ENCODE measurements at regions not wholly inside any gene's neighbourhood (a gene's known extent, or its start where the extent isn't known, plus 50 kb on each side); places are given as distances from the start of the nearest gene placed in this dataset.

GRCh38 chr3:24773798-24774197 lies 279.1 kb upstream of the THRB start:
- peak; percentile 72 for DNase-seq

DNA sequence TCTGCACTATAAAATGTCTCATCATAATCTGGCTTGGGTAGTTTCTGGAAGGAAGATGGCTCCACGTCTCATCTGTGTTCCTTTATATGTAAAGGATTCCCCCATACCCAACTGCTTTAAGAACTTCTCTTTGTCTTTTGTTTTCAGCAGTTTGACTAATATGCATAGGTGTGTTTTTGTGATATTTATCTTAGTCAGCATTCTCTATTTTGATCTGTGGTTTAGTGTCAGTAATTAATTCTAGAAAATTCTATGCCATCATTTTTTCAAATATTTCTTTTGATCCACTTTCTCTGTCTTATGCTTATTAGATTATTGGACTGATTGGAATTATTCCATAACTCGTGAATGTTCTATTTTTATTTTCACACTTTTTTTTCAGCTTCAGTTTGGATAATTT lies 286.3 kb upstream of the THRB start:
- no peak for DNase-seq

GRCh38 chr3:24781454-24781853 lies 286.8 kb upstream of the THRB start:
- DNase-seq = no peak

DNA sequence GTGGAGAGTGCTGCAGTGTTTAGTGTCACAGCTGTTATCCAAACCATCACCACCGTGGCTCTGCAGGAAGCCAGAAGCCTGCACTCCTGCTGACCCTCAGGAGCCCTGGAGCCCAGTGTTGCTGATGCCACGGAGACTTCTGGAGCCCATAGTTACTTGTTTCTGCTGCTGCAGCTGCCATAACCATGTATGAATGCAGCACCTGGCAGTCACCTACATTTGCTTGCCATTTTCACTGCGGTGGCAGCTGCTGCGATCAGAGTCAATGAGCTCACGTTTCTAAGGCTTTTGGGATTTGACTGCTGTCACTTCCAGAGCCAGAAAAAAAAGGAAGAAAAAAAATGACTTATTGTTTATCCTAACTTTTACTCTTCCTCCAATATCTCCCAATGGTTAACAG lies 299.2 kb upstream of the THRB start:
- no peak for DNase-seq

DNA sequence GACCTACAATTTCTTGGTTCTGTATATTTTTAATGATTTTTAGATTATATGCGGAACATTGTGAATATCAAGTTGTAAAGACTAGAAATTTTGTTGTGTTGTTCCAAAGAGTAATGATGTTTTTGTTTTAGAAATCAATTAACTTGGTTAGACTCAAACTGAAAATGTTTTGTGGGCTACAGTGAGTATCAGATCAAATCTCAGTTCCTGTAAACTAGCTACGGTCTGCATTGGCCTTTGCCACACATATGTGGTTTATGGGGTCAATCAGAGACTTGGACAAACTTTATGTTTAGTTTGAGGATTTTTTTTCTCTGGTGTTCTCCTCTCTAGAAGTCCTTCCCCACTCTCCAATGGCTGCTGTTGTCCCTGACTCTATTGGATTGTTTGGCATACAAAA lies 308.0 kb upstream of the THRB start:
- no peak for DNase-seq

GRCh38 chr3:24804095-24804494 lies 309.4 kb upstream of the THRB start:
- DNase-seq = no peak

- peak; percentile 3 for DNase-seq
Observed at GRCh38 chr3:24810881-24811280, 316.2 kb upstream of the THRB start.

GRCh38 chr3:24812116-24812515 lies 317.5 kb upstream of the THRB start:
- DNase-seq = no peak

DNA sequence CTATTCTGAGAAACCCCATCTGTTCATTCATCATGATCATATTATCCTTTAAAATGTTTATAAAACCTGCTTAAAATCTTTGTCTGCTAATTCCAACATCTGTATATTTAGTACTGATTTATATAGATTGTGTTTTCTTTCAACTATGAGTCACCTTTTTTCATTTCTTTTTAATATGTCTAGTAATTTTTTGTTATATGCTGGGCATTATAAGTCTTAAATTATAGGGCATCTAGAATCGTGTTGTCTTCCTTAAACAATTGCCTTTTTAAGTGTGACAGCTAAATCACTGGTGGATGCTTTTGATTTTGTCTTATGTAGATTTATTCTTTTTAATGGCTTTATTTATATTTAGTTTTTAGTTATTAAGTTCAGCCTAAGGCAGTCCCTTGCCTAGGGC lies 323.4 kb upstream of the THRB start:
- DNase-seq = no peak

- DNase-seq = no peak
Observed at GRCh38 chr3:24828011-24828410, 333.4 kb upstream of the THRB start.

DNA sequence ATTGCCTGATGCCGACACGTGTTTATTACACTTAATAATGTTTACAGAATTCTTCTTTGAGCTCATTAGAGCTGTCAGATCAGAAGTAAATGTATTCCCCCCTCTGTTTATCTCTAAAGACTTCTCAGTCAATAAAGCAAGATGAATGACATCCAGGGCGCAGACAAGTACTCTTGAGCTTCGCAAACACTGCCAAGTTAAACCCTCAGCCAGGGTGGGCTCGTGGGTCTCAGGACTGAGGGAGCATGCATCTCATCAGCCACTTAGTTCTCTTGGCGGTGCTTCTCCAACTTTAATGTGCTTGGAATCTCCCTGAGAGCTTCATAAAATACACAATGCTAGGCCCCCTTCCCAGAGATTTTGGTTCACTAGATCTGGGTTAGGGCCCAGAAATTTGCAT lies 333.9 kb upstream of the THRB start:
- DNase-seq = no peak

GRCh38 chr3:24829011-24829581 lies 334.4 kb upstream of the THRB start:
- peak; percentile 12 for DNase-seq

- peak; percentile 5 for DNase-seq
Observed at GRCh38 chr3:24829629-24830229, 335.1 kb upstream of the THRB start.

DNA sequence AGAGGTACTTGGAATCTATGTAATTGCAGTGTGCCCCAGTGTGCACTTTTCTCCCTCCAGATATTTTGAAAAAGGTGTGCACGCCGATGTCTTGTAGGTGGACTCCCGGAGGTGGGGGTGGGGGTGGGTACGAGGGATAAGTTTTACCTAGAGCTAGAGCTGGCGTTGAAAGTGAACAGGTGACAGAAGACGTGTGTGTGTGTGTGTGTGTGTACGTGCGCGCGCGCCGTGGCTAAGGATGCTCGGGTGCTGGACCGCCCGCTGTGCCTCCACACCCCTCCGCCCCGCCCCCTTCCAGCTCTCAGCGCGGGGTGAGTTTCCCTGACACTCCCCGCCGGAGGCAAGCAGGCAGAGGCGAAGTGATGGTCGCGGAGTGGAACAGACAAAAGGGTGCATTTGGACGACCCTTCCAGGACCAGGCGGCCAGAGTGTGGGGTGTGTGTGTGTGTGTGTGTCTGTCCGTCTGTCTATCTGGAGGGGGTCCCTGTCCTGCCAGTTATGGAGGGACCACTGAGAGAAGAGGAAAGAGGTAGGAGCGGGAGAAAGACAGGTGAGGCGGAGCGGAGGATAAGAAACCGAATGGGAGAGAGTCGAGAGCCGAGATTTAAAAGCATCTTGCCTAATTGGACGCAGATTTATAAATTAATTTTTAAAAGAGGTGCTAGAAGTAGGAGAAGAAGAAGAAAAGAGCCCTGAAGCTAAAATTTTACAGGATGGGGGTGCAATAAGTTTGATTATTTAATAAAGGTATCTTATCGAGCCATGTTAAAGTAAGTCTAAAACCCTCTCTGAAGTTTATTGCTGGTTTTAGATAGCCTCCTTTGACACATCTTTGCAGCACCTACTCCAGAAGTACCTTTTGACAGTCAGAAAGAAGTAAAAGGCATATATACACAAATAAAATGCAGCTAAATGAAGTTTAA lies 335.8 kb upstream of the THRB start:
- DNase-seq = peak; percentile 3

DNA sequence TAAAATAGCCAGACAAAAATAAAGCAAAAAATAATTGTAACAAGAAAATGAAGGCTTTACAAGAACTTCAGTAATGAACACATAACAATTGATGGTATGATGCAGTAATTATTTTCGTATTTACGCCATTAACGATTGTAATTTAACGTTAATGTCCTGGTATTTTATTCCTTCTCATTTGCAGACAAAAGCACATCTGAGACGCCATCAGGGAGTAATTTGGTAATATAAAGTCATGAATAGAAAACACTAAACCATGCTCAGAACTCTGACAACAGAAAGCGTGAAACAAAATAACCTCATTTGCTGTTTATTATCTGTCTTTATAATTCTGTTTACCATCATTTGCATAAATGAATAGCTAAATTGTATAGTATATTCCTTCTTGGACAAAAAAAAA lies 336.6 kb upstream of the THRB start:
- no peak for DNase-seq

GRCh38 chr3:24832891-24833290 lies 338.2 kb upstream of the THRB start:
- DNase-seq = no peak

DNA sequence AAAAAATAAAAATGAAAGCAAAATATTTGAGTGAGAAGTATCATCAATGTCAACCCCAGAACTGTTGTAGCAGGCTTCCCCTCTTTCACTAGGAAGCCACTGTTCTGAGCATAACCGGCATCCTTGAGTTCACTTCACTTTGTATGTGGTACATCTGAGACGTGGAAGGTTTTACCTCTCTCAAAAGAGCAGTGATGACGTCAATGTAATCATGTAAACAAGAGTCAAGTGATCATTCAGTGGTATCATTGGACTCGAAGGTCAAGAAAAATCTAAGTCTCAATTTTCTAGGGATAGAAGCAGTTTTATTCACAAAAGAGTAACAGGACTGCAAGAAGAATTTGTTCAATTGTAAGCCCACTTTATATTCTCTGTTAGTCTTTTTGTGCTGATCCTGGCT lies 339.8 kb upstream of the THRB start:
- DNase-seq = no peak

DNA sequence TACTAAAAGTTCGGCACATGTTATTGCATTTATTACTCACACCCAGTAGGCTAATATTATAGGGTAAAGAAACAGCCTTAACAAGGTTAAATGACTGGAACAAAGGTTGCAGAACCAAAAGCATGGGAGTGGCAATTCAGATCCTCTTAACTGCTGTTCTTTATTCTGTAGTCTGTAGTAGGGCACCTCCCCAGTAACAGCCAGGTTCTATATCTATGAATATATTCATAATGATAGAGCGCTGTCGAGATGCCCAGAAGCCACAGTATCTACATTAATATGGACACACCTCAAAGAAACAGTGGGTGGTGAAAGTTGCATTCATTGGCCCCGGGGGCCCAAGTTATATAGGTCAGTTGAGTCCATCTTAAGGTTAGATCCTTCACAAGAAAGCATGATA lies 340.9 kb upstream of the THRB start:
- no peak for DNase-seq

DNA sequence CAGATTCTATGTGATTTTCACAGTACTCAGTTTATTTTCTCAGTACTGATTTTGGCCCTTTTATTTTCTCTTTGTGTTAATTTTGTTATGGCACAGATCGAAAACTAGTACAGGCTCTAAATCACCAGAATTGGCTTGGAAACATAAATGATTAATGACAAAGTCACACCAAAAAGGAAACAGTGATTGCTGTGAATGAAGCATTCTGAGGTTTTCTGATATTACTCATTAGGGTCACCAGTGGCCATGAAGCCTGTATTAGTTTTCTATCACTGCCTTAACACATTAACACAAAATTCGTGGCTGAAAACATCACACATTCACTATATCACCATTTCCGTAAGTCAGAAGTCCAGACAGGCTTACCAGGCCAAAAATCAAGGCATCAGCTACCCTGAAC lies 343.0 kb upstream of the THRB start:
- DNase-seq = no peak

- DNase-seq = no peak
Observed at GRCh38 chr3:24838533-24838932, 343.9 kb upstream of the THRB start.

GRCh38 chr3:24843955-24844354 lies 349.3 kb upstream of the THRB start:
- DNase-seq = no peak

DNA sequence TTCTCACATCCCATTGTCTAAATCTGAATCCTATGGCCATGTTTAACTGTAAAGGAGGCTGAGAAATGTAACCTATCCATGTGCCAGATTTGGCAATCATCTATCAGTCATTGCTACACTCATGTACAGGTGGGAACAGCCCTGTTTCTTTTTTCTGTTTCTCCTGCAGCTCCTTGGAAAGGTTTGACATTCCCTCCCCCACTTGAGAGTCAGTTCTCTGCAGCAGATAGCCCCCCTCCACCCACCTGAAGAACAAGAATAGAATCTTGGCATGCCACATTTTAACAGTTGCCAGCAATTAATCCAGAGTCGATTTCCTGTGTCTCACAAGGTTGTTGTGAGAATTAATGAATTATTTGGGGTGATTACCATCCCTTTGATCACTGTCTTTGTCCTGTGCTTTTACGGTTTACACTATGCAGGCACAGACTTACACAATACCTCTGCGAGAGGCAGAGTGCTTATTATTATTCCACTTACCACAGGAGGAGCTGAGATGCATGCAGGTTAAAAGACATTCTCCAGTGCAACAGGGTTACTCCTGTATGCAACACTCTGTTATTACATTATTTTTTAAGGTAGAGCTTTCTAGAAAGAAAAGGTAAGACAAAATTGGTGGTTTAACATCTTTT lies 351.0 kb upstream of the THRB start:
- no peak for DNase-seq

GRCh38 chr3:24846286-24846860 lies 351.7 kb upstream of the THRB start:
- DNase-seq = no peak

Data from fibroblast of skin of right biceps (primary cell).